GM19395 (cell line): ENCODE measurements at regions not wholly inside any gene's neighbourhood (a gene's known extent, or its start where the extent isn't known, plus 50 kb on each side); places are given as distances from the start of the nearest gene placed in this dataset.
A peak's percentile ranks its signal among the peaks of the same experiment; 100 is the strongest.
"Not testable (repeated sequence)": the region's sequence is repeated elsewhere in the genome, so short reads cannot be mapped to it uniquely, and the experiment has no call there.

Experiments
- ATAC-seq: cut with Tn5 transposase; IDR thresholded peaks from one replicate; pipeline ENCODE4 v1.9.1; 2021; ENCODE audit warnings: mild to moderate bottlenecking, moderate library complexity; ENCODE audit not compliant: unreplicated experiment

DNA sequence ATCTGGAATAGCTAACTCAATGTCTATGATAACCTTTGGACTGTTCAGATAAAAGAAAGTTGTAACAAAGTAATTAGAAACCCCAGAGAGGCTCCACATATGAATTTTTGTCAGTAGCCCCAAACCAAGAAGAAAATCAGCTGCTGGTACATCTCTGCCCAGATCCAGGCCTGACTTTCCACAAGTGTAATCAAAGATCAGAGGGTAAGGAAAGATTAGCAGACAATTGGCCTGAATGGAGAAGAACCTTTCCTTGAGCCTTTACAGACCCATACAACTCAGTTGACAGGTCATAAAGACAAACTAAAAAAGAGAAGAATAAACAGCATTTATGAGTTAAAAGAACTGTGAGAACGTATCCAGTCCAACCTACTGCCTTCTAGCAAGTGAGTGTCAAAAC is 366.7 kb upstream of the PKN2 start:
- no peak for ATAC-seq

DNA sequence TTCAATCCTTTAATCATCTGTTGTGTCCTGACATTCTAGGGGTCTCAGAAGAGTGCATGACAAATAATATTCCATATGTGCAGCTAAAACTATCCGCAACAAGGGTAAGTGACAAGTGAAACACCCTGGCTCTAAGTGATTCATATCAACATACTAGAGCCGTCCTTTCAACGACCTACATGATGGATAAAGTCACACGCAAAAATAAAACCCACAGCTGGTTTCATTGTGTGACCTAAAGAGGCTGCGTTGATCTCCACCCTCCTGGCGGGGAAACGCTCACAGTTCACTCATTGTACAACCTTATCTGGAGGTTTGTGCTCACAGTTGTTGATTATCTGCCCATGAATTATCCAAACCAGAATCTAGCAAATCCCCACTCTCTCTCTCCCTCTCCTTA is 365.3 kb upstream of the PKN2 start:
- ATAC-seq, result no peak

GRCh38 chr1:88320291-88320690 is 363.8 kb upstream of the PKN2 start:
- no peak for ATAC-seq

DNA sequence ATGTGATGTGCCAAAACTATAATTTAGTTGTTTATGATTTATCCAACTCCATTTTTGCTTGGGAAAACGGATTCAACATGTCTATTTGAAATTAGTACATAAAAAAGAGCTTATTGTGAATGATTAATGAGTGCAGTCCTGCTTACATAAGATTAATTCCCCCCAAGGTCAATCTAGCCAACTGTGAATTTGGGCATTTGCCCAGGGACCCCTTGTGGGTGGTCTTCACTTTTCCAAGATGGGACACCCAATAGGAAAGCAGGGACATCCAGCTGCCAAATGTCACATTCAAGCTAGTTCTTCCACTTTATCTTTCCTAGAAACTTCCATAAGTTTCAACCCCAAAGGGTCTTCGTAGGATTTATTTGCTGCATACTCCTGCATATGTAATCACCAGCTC is 362.4 kb upstream of the PKN2 start:
- no peak for ATAC-seq

DNA sequence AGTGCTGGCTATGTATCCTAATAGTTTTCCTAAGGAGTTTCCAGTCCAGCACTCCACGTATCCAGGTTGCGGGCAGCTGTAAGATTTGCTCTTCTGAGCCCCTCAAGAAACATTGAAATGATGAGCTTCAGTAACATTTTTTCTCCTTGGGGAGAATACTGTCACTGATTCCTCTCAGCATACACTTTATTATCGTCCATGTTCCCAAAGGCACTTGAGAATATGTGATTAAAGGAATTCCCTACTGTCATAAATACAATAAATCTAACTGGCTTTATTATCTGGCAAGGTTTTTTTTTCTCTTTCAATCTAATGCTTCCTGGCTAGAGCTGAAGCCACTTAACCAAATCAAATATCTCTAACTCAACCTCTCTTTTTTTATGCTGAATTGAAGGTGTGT is 359.2 kb upstream of the PKN2 start:
- no peak for ATAC-seq

- ATAC-seq, result no peak
Observed at GRCh38 chr1:88327391-88328267, 356.4 kb upstream of the PKN2 start.

DNA sequence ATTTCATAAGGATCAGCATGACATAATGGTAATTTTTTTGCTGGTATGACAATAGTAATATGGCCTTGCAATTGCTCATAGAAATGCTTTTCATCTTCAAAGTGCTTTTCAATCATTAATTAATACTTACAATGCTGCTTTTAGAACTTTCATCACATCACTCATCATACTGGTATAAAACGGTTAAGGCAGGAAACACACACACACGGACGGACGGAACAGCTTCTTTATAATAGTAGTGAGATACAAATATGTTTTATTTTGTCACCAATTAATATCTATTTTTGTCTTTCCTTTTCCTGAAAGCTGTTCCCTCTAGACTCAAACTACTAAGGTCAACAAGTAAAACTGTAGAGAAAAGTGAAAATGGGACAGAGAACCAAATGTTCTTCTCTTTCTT is 353.9 kb upstream of the PKN2 start:
- ATAC-seq, result no peak

DNA sequence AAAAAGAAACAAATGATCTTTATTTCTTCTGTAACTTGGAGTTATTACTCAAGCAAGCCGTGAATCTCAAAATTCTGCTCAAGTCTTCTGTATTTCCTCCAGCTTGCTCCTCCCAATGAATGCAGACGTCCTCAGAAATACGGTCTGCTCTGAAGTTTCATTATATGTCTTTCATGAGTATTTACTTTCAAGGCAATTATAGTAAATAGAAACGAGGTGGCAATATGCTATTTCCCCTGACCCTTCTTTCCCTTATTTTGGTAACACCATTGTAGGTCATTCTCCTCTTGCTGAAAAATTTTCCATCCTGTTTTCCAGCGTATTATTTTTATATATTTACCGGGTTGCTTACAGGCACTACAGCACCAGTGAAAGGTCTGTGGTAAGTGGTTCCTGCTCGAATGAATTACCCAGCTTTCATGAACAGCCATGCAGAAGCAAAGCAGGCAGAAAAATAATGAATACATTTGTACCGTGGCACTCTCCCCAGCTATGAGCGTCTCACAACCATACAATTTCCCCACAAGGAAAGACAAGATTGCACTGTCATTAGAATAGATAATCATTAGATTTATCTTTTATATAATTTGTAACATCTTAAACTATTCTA is 350.9 kb upstream of the PKN2 start:
- no peak for ATAC-seq

DNA sequence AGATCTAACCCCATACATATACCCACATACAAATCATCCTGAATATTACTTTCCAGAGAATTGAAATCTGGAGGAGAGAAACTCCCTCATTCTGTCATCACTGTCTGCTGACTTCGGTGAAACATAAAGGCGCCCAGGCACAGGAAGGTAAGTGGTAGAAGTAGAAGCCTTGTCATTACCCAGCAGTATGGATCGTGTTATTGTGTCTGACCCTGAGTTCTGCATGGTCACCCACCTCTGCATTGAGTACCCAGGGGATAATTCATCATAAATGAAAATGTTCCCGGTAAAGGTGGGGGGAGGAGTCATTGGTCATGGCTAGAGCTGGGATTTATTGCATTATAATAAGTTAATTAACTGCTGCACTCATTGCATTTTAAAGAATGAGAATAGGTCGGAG is 342.6 kb upstream of the PKN2 start:
- no peak for ATAC-seq

DNA sequence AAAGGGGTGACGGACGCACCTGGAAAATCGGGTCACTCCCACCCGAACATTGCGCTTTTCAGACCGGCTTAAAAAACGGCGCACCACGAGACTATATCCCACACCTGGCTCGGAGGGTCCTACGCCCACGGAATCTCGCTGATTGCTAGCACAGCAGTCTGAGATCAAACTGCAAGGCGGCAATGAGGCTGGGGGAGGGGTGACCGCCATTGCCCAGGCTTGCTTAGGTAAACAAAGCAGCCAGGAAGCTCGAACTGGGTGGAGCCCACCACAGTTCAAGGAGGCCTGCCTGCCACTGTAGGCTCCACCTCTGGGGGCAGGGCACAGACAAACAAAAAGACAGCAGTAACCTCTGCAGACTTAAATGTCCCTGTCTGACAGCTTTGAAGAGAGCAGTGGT is 342.0 kb upstream of the PKN2 start:
- ATAC-seq, result not testable (repeated sequence)

DNA sequence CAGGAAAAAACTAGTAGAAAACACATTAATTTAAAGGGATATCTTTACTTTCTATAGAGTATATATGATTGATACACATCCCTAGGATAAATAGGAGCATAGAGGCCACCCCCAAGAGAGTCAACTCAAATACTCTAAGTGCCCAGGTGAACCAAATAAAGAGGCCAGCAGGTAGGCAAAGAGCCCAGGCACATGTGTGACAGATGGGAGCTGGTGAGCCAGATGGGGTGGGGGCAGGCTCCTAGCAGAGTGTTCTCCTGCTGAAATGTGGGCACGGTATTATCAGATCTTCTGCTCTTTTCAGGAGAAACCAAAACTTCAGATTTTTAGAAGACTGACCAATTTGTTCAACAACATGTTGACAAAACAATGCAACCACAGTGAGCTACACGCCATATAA is 333.4 kb upstream of the PKN2 start:
- no peak for ATAC-seq

DNA sequence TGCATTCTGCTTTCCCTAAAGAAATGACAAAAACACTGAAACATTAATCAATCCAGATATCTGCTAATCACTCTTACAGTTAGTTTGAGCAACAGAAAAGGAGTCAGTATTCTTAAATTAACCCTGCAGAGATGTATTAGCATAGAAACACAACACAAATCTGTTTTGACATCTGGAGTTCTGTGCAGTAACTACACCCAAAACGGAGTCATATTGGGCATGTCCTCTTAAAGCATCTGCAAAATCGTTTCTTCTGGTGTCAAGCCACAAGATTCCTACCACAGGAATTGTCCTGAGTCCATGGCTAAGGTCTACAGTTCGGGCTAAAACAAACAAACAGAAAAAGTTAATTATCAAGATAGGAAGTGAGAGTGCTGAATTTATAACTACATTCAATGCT is 332.1 kb upstream of the PKN2 start:
- ATAC-seq, result no peak

DNA sequence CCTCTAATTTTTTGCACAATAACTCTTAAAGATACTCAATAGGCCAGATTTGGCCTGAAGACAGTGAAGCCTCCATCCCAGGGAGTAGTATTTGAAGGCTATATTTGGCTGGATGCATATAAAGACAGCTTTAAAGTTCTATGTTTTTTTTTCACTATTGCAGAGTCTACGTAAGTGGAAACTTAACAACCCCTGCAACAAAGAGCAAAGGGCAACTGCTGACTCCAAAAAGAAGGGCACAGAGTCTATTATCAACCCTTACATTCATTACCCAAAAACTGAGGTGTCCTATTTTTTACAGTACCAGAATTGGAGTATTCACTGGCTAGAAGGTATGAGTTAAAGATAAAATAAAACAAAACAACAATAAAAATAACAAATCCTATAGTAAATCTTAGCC is 329.8 kb upstream of the PKN2 start:
- no peak for ATAC-seq

GRCh38 chr1:88357729-88358128 is 326.3 kb upstream of the PKN2 start:
- ATAC-seq, result no peak

DNA sequence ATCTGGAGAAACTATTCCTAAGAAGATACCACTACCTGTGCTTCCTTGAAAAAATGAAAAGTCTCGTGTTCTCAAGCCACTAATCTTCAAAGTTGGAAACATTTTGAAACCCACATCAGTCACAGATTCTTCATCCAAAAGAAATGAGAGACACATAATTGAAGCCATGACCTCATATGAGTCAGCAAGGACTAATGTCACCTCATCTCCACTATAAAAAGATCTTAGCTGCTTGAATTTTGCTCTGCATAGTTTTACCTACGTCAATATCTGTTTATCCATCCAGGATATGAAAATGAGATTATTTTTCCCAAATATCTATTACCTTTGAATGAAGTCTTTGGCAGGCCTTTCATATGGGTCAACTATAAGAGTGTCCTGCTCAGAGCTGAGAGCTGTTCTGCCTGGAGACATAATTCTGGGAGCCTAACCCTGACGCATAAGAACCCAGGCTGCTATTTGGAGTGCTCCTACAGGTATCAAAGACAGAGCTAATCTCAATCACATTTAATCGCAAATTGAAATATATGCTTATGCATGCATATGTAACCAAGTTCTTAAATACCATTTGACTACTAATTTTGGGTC is 312.5 kb upstream of the PKN2 start:
- no peak for ATAC-seq

GRCh38 chr1:88375977-88376376 is 308.1 kb upstream of the PKN2 start:
- ATAC-seq, result no peak

DNA sequence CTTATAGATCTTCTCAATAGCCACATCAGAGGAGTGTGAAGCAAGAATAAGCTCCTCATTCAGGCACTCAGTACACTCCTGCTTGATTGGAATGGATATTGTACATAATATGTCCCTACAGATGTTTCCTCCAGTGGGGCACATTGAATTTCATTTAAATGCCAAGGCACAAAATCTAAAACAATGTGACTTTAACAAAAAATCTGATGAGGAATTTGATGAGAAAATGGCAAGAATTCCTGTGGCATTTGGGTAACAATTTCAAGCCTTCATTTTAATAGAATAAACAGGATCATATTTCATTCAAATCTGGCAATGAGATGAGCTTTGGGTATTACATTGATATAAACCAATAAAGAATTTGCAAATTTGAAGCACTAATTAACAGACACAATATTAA is 307.7 kb upstream of the PKN2 start:
- ATAC-seq, result no peak

DNA sequence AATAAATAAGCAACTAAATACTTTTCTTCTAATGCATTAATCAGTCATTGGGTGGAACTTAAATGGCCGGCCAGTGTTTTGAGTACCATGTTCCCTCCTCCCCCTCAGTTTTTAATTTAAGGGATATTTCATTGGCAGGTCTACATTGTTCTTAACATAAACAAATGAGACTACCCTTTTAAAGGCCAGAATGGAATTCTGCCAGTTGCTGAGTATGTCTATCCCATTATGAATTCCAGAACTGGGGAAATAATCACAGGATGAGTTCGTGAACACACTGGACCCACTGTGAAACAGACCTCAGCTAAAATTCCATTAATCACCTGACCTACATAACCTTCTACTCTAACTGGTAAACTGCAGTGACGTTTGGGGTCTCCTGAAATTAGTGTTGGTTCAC is 305.5 kb upstream of the PKN2 start:
- ATAC-seq, result no peak

GRCh38 chr1:88394958-88395357 is 289.1 kb upstream of the PKN2 start:
- no peak for ATAC-seq

- ATAC-seq, result no peak
Observed at GRCh38 chr1:88398338-88398737, 285.7 kb upstream of the PKN2 start.

DNA sequence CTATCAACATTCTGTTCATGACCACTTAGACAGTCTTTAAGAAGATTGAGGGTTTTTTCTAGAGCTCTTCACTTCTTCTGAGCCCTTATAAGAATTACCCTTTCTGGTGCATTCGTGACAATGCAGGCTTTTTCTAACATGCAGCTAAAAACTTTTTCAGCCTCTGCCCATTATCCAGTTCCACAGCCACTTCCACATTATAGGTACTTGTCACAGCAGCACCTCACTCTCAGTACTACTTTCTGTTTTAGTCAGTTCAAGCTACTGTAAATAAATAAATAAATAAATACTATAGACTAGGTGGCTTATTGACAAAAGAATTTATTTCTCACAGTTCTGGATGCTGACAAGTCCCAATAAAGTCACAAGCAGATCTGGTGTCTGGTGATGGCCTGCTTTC is 284.4 kb upstream of the PKN2 start:
- peak; percentile 83 for ATAC-seq

- peak; percentile 90 for ATAC-seq
Observed at GRCh38 chr1:88401313-88401712, 282.8 kb upstream of the PKN2 start.
